ENCODE measurements at regions not wholly inside any gene's neighbourhood (a gene's known extent, or its start where the extent isn't known, plus 50 kb on each side); places are given as distances from the start of the nearest gene placed in this dataset.

- TF ChIP-seq CTCF (IDR thresholded peaks at IDR 0.05) (no peak), POLR2A (IDR thresholded peaks at IDR 0.05) (no peak)
- Histone ChIP-seq H3K27ac (no peak overlapping the region), H3K9me3 (no peaks in the 10 kb centered on the region), H3K4me3 (no peak overlapping the region), H3K4me1 (no peaks in the 10 kb centered on the region), H3K36me3 (no peaks in the 10 kb centered on the region), H3K27me3 (no peaks in the 10 kb centered on the region)
- DNase-seq = no peak
Measured at GRCh38 chr13:53623146-53623545, 594.5 kb downstream of the OLFM4 start.

- no peak for DNase-seq
- Histone ChIP-seq H3K27ac (no peak overlapping the region), H3K4me3 (no peak overlapping the region), H3K27me3 (no peaks in the 10 kb centered on the region), H3K9me3 (no peaks in the 10 kb centered on the region), H3K4me1 (no peaks in the 10 kb centered on the region), H3K36me3 (no peaks in the 10 kb centered on the region)
- TF ChIP-seq CTCF (IDR thresholded peaks at IDR 0.05) (no peak), POLR2A (IDR thresholded peaks at IDR 0.05) (no peak)
Measured at GRCh38 chr13:53631511-53631910, 602.9 kb downstream of the OLFM4 start.

- Histone ChIP-seq H3K27me3 (no peaks in the 10 kb centered on the region), H3K9me3 (no peaks in the 10 kb centered on the region), H3K4me1 (no peaks in the 10 kb centered on the region), H3K27ac (no peak overlapping the region), H3K36me3 (no peaks in the 10 kb centered on the region), H3K4me3 (no peak overlapping the region)
- TF ChIP-seq CTCF (IDR thresholded peaks at IDR 0.05) (no peak), POLR2A (IDR thresholded peaks at IDR 0.05) (no peak)
- no peak for DNase-seq
Measured at GRCh38 chr13:53638040-53638439, 609.4 kb downstream of the OLFM4 start.

- Histone ChIP-seq H3K9me3 (no peaks in the 10 kb centered on the region), H3K27ac (no peak overlapping the region), H3K4me1 (no peaks in the 10 kb centered on the region), H3K36me3 (no peaks in the 10 kb centered on the region), H3K4me3 (no peak overlapping the region), H3K27me3 (no peaks in the 10 kb centered on the region)
- DNase-seq = no peak
- TF ChIP-seq CTCF (IDR thresholded peaks at IDR 0.05) (no peak), POLR2A (IDR thresholded peaks at IDR 0.05) (no peak)
Measured at GRCh38 chr13:53642306-53642705, 613.7 kb downstream of the OLFM4 start.

- no peaks in the 10 kb centered on the region for H3K9me3 ChIP-seq
Measured at GRCh38 chr13:53648673-53649072, 620.1 kb downstream of the OLFM4 start.

More at GRCh38 chr13:53648673-53649072, 620.1 kb downstream of the OLFM4 start:
- TF ChIP-seq POLR2A (IDR thresholded peaks at IDR 0.05) (no peak), CTCF (IDR thresholded peaks at IDR 0.05) (no peak)
- no peak overlapping the region for H3K4me3 ChIP-seq
- no peaks in the 10 kb centered on the region for H3K27me3 ChIP-seq
- no peak for DNase-seq
- no peaks in the 10 kb centered on the region for H3K36me3 ChIP-seq
- H3K4me1 ChIP-seq = no peaks in the 10 kb centered on the region
- H3K27ac ChIP-seq = no peak overlapping the region
